ENCODE measurements at regions not wholly inside any gene's neighbourhood (a gene's known extent, or its start where the extent isn't known, plus 50 kb on each side); places are given as distances from the start of the nearest gene placed in this dataset.
A peak's percentile ranks its signal among the peaks of the same experiment; 100 is the strongest.

- H3K4me3 ChIP-seq (ENCODE audit: low read depth, low read length): no peak overlapping the region
- TF ChIP-seq CTCF (IDR thresholded peaks at IDR 0.05; ENCODE audit: control insufficient read depth, extremely low read depth, insufficient read depth): no peak
- no peak for DNase-seq (ENCODE audit: low read depth)
Measured at GRCh38 chr7:45985902-45986301, 64.8 kb upstream of the IGFBP3 start.

- H3K4me3 ChIP-seq (ENCODE audit: low read depth, low read length): no peak overlapping the region
- peak; percentile 31; the same call in 1 of the 2 replicates for TF ChIP-seq CTCF (IDR thresholded peaks at IDR 0.05; ENCODE audit: control insufficient read depth, extremely low read depth, insufficient read depth)
- DNase-seq (ENCODE audit: low read depth): no peak
Measured at GRCh38 chr7:45984386-45985295, 63.6 kb upstream of the IGFBP3 start.

GRCh38 chr7:45983720-45984255, 62.7 kb upstream of the IGFBP3 start:
- DNase-seq (ENCODE audit: low read depth): no peak
- TF ChIP-seq CTCF (IDR thresholded peaks at IDR 0.05; ENCODE audit: control insufficient read depth, extremely low read depth, insufficient read depth): no peak
- no peak overlapping the region for H3K4me3 ChIP-seq (ENCODE audit: low read depth, low read length)

- no peak overlapping the region for H3K4me3 ChIP-seq (ENCODE audit: low read depth, low read length)
- TF ChIP-seq CTCF (IDR thresholded peaks at IDR 0.05; ENCODE audit: control insufficient read depth, extremely low read depth, insufficient read depth): no peak
- DNase-seq (ENCODE audit: low read depth): no peak
Measured at GRCh38 chr7:45982907-45983719, 62.0 kb upstream of the IGFBP3 start.

- no peak for TF ChIP-seq CTCF (IDR thresholded peaks at IDR 0.05; ENCODE audit: control insufficient read depth, extremely low read depth, insufficient read depth)
- H3K4me3 ChIP-seq (ENCODE audit: low read depth, low read length): no peak overlapping the region
Measured at GRCh38 chr7:45982132-45982531, 61.1 kb upstream of the IGFBP3 start.

GRCh38 chr7:45980973-45981372, 59.9 kb upstream of the IGFBP3 start:
- no peak overlapping the region for H3K4me3 ChIP-seq (ENCODE audit: low read depth, low read length)
- no peak for DNase-seq (ENCODE audit: low read depth)
- TF ChIP-seq CTCF (IDR thresholded peaks at IDR 0.05; ENCODE audit: control insufficient read depth, extremely low read depth, insufficient read depth): no peak

More at GRCh38 chr7:45982132-45982531, 61.1 kb upstream of the IGFBP3 start:
- DNase-seq (ENCODE audit: low read depth): no peak
